Activated CD4-positive, alpha-beta T cell treated with anti-CD3 and anti-CD28 coated beads for 24 hours (primary cell): ENCODE measurements at regions not wholly inside any gene's neighbourhood (a gene's known extent, or its start where the extent isn't known, plus 50 kb on each side); places are given as distances from the start of the nearest gene placed in this dataset.

Source experiments
- DNase-seq, 2 donors: peaks; one replicate each; pipeline ENCODE4 v3.0.0-alpha.2; 2020; ENCODE audit warnings: low read depth in 2 of 2

GRCh38 chr13:40290758-40291157 lies 375.7 kb downstream of the FOXO1 start:
- no peak for DNase-seq

GRCh38 chr13:40292108-40292507 lies 374.3 kb downstream of the FOXO1 start:
- DNase-seq = no peak

GRCh38 chr13:40292536-40292935 lies 373.9 kb downstream of the FOXO1 start:
- DNase-seq = no peak

GRCh38 chr13:40302351-40302750 lies 364.1 kb downstream of the FOXO1 start:
- no peak for DNase-seq

GRCh38 chr13:40304391-40304790 lies 362.1 kb downstream of the FOXO1 start:
- no peak for DNase-seq

- peak; percentile 29 to 34 for DNase-seq
Measured at GRCh38 chr13:40306817-40307216, 359.6 kb downstream of the FOXO1 start.

- no peak for DNase-seq
Measured at GRCh38 chr13:40309881-40310280, 356.6 kb downstream of the FOXO1 start.

- no peak for DNase-seq
Measured at GRCh38 chr13:40311356-40312101, 354.9 kb downstream of the FOXO1 start.

- DNase-seq = no peak
Measured at GRCh38 chr13:40313269-40314200, 352.9 kb downstream of the FOXO1 start.

GRCh38 chr13:40315416-40316064 lies 350.9 kb downstream of the FOXO1 start:
- DNase-seq = peak; percentile 24 to 27

- DNase-seq = peak in 1 of 2 donors; percentile 18
Measured at GRCh38 chr13:40316301-40316700, 350.1 kb downstream of the FOXO1 start.

GRCh38 chr13:40317980-40318327 lies 348.5 kb downstream of the FOXO1 start:
- no peak for DNase-seq

- DNase-seq = no peak
Measured at GRCh38 chr13:40318366-40318765, 348.1 kb downstream of the FOXO1 start.

- DNase-seq = no peak
Measured at GRCh38 chr13:40319699-40320579, 346.5 kb downstream of the FOXO1 start.

GRCh38 chr13:40328091-40328490 lies 338.4 kb downstream of the FOXO1 start:
- no peak for DNase-seq

- no peak for DNase-seq
Measured at GRCh38 chr13:40329781-40330485, 336.5 kb downstream of the FOXO1 start.

- DNase-seq = no peak
Measured at GRCh38 chr13:40330950-40331349, 335.5 kb downstream of the FOXO1 start.

GRCh38 chr13:40331802-40332201 lies 334.6 kb downstream of the FOXO1 start:
- no peak for DNase-seq

- DNase-seq = no peak
Measured at GRCh38 chr13:40333226-40333625, 333.2 kb downstream of the FOXO1 start.

GRCh38 chr13:40334031-40334430 lies 332.4 kb downstream of the FOXO1 start:
- DNase-seq = no peak

- no peak for DNase-seq
Measured at GRCh38 chr13:40334616-40335015, 331.8 kb downstream of the FOXO1 start.
